H7 (cell line): ENCODE measurements at regions not wholly inside any gene's neighbourhood (a gene's known extent, or its start where the extent isn't known, plus 50 kb on each side); places are given as distances from the start of the nearest gene placed in this dataset.

Experiments
- DNase-seq: peaks from one replicate; pipeline ENCODE4 v3.0.0; 2012
- H3K27me3 ChIP-seq: 2 replicates; pipeline ENCODE4 v1.6.0; 2011; ENCODE audit warnings: mild to moderate bottlenecking, low read length; ENCODE audit not compliant: control insufficient read depth, insufficient read depth
- H3K36me3 ChIP-seq: replicated peaks from 2 replicates; pipeline ENCODE4 v1.5.1; 2011; ENCODE audit warnings: low read length; ENCODE audit not compliant: control insufficient read depth, insufficient read depth
- H3K4me3 ChIP-seq: 2 replicates; pipeline ENCODE4 v1.5.1; 2011; ENCODE audit warnings: low read depth, mild to moderate bottlenecking, control low read depth, low read length, moderate library complexity; ENCODE audit not compliant: insufficient read depth

- Histone ChIP-seq H3K27me3 (no peaks in the 10 kb centered on the region), H3K36me3 (no peaks in the 10 kb centered on the region), H3K4me3 (no peak overlapping the region)
- DNase-seq = no peak
These were observed 113.9 kb upstream of the CCDC68 start for GRCh38 chr18:55073116-55073515.

- Histone ChIP-seq H3K4me3 (no peak overlapping the region), H3K36me3 (no peaks in the 10 kb centered on the region), H3K27me3 (no peaks in the 10 kb centered on the region)
- DNase-seq = no peak
These were observed 113.4 kb upstream of the CCDC68 start for GRCh38 chr18:55072698-55073097.

GRCh38 chr18:55072181-55072580 lies 112.9 kb upstream of the CCDC68 start:
- no peak overlapping the region for H3K4me3 ChIP-seq
- no peak for DNase-seq
- no peaks in the 10 kb centered on the region for H3K36me3 ChIP-seq
- no peaks in the 10 kb centered on the region for H3K27me3 ChIP-seq

- Histone ChIP-seq H3K27me3 (no peaks in the 10 kb centered on the region), H3K36me3 (no peaks in the 10 kb centered on the region), H3K4me3 (no peak overlapping the region)
- DNase-seq = no peak
These were observed 110.2 kb upstream of the CCDC68 start for GRCh38 chr18:55069497-55069896.

GRCh38 chr18:55064760-55065159 lies 105.5 kb upstream of the CCDC68 start:
- Histone ChIP-seq H3K36me3 (no peaks in the 10 kb centered on the region), H3K27me3 (no peaks in the 10 kb centered on the region), H3K4me3 (no peak overlapping the region)
- DNase-seq = no peak

- no peak for DNase-seq
- H3K27me3 ChIP-seq = no peaks in the 10 kb centered on the region
- H3K4me3 ChIP-seq = no peak overlapping the region
- H3K36me3 ChIP-seq = no peaks in the 10 kb centered on the region
These were observed 104.8 kb upstream of the CCDC68 start for GRCh38 chr18:55064073-55064472.

GRCh38 chr18:55054021-55054990 lies 95.0 kb upstream of the CCDC68 start:
- no peaks in the 10 kb centered on the region for H3K36me3 ChIP-seq
- H3K4me3 ChIP-seq = no peak overlapping the region
- no peak for DNase-seq
- H3K27me3 ChIP-seq = no peaks in the 10 kb centered on the region

GRCh38 chr18:55048892-55049291 lies 89.6 kb upstream of the CCDC68 start:
- H3K4me3 ChIP-seq = no peak overlapping the region
- no peaks in the 10 kb centered on the region for H3K36me3 ChIP-seq
- H3K27me3 ChIP-seq = no peaks in the 10 kb centered on the region
- no peak for DNase-seq

GRCh38 chr18:55047546-55047945 lies 88.3 kb upstream of the CCDC68 start:
- no peak overlapping the region for H3K4me3 ChIP-seq
- no peaks in the 10 kb centered on the region for H3K27me3 ChIP-seq
- H3K36me3 ChIP-seq = no peaks in the 10 kb centered on the region
- no peak for DNase-seq

GRCh38 chr18:55041366-55041765 lies 82.1 kb upstream of the CCDC68 start:
- no peak for DNase-seq
- Histone ChIP-seq H3K36me3 (no peaks in the 10 kb centered on the region), H3K27me3 (no peaks in the 10 kb centered on the region), H3K4me3 (no peak overlapping the region)

GRCh38 chr18:55038162-55038561 lies 78.9 kb upstream of the CCDC68 start:
- Histone ChIP-seq H3K27me3 (no peaks in the 10 kb centered on the region), H3K4me3 (no peak overlapping the region), H3K36me3 (no peaks in the 10 kb centered on the region)
- no peak for DNase-seq

GRCh38 chr18:55034742-55035141 lies 75.5 kb upstream of the CCDC68 start:
- Histone ChIP-seq H3K27me3 (no peaks in the 10 kb centered on the region), H3K36me3 (no peaks in the 10 kb centered on the region), H3K4me3 (no peak overlapping the region)
- DNase-seq = no peak

GRCh38 chr18:55031979-55032378 lies 72.7 kb upstream of the CCDC68 start:
- no peak for DNase-seq
- Histone ChIP-seq H3K36me3 (no peaks in the 10 kb centered on the region), H3K27me3 (no peaks in the 10 kb centered on the region), H3K4me3 (no peak overlapping the region)

GRCh38 chr18:55031576-55031975 lies 72.3 kb upstream of the CCDC68 start:
- Histone ChIP-seq H3K36me3 (no peaks in the 10 kb centered on the region), H3K27me3 (no peaks in the 10 kb centered on the region), H3K4me3 (no peak overlapping the region)
- DNase-seq = no peak

- no peak for DNase-seq
- no peak overlapping the region for H3K4me3 ChIP-seq
- H3K27me3 ChIP-seq = no peaks in the 10 kb centered on the region
- no peaks in the 10 kb centered on the region for H3K36me3 ChIP-seq
These were observed 71.9 kb upstream of the CCDC68 start for GRCh38 chr18:55031164-55031563.
